ENCODE measurements at regions not wholly inside any gene's neighbourhood (a gene's known extent, or its start where the extent isn't known, plus 50 kb on each side); places are given as distances from the start of the nearest gene placed in this dataset.

GRCh38 chr6:166076625-166077024 is 91.0 kb downstream of the TBXT start:
- Histone ChIP-seq H3K27ac (ENCODE audit: low read depth, low read length) (no peak overlapping the region), H3K27me3 (ENCODE audit: control insufficient read depth, insufficient read depth, low read length) (no peaks in the 10 kb centered on the region), H3K36me3 (ENCODE audit: control insufficient read depth, insufficient read depth, low read length) (no peaks in the 10 kb centered on the region), H3K4me3 (ENCODE audit: low read length) (no peak overlapping the region), H3K9ac (ENCODE audit: low read length) (no peak overlapping the region), H3K4me1 (ENCODE audit: control insufficient read depth, insufficient read depth, low read length) (no peaks in the 10 kb centered on the region)

- Histone ChIP-seq H3K36me3 (ENCODE audit: control insufficient read depth, insufficient read depth, low read length) (no peaks in the 10 kb centered on the region), H3K4me3 (ENCODE audit: low read length) (no peak overlapping the region), H3K4me1 (ENCODE audit: control insufficient read depth, insufficient read depth, low read length) (no peaks in the 10 kb centered on the region), H3K27ac (ENCODE audit: low read depth, low read length) (no peak overlapping the region), H3K9ac (ENCODE audit: low read length) (no peak overlapping the region), H3K27me3 (ENCODE audit: control insufficient read depth, insufficient read depth, low read length) (no peaks in the 10 kb centered on the region)
These were observed 91.7 kb downstream of the TBXT start for GRCh38 chr6:166075925-166076324.

GRCh38 chr6:166075186-166075585 is 92.5 kb downstream of the TBXT start:
- H3K9ac ChIP-seq (ENCODE audit: low read length): no peak overlapping the region
- no peak overlapping the region for H3K4me3 ChIP-seq (ENCODE audit: low read length)
- no peaks in the 10 kb centered on the region for H3K36me3 ChIP-seq (ENCODE audit: control insufficient read depth, insufficient read depth, low read length)
- H3K27me3 ChIP-seq (ENCODE audit: control insufficient read depth, insufficient read depth, low read length): no peaks in the 10 kb centered on the region
- H3K4me1 ChIP-seq (ENCODE audit: control insufficient read depth, insufficient read depth, low read length): no peaks in the 10 kb centered on the region
- no peak overlapping the region for H3K27ac ChIP-seq (ENCODE audit: low read depth, low read length)

GRCh38 chr6:166073082-166073481 is 94.6 kb downstream of the TBXT start:
- no peak overlapping the region for H3K9ac ChIP-seq (ENCODE audit: low read length)
- H3K4me1 ChIP-seq (ENCODE audit: control insufficient read depth, insufficient read depth, low read length): no peaks in the 10 kb centered on the region
- H3K27me3 ChIP-seq (ENCODE audit: control insufficient read depth, insufficient read depth, low read length): no peaks in the 10 kb centered on the region
- no peak overlapping the region for H3K27ac ChIP-seq (ENCODE audit: low read depth, low read length)
- no peak overlapping the region for H3K4me3 ChIP-seq (ENCODE audit: low read length)
- no peaks in the 10 kb centered on the region for H3K36me3 ChIP-seq (ENCODE audit: control insufficient read depth, insufficient read depth, low read length)

GRCh38 chr6:166068768-166069167 is 98.9 kb downstream of the TBXT start:
- H3K27me3 ChIP-seq (ENCODE audit: control insufficient read depth, insufficient read depth, low read length): no peaks in the 10 kb centered on the region
- H3K9ac ChIP-seq (ENCODE audit: low read length): no peak overlapping the region
- H3K4me1 ChIP-seq (ENCODE audit: control insufficient read depth, insufficient read depth, low read length): no peaks in the 10 kb centered on the region
- H3K27ac ChIP-seq (ENCODE audit: low read depth, low read length): no peak overlapping the region
- no peak overlapping the region for H3K4me3 ChIP-seq (ENCODE audit: low read length)
- no peaks in the 10 kb centered on the region for H3K36me3 ChIP-seq (ENCODE audit: control insufficient read depth, insufficient read depth, low read length)

GRCh38 chr6:166058064-166058739 is 109.4 kb downstream of the TBXT start:
- Histone ChIP-seq H3K4me1 (ENCODE audit: control insufficient read depth, insufficient read depth, low read length) (peaks cover 2% of the 10 kb centered on the region), H3K9ac (ENCODE audit: low read length) (no peak overlapping the region), H3K27ac (ENCODE audit: low read depth, low read length) (no peak overlapping the region), H3K4me3 (ENCODE audit: low read length) (no peak overlapping the region), H3K36me3 (ENCODE audit: control insufficient read depth, insufficient read depth, low read length) (no peaks in the 10 kb centered on the region), H3K27me3 (ENCODE audit: control insufficient read depth, insufficient read depth, low read length) (no peaks in the 10 kb centered on the region)

GRCh38 chr6:166057431-166057830 is 110.2 kb downstream of the TBXT start:
- Histone ChIP-seq H3K9ac (ENCODE audit: low read length) (no peak overlapping the region), H3K36me3 (ENCODE audit: control insufficient read depth, insufficient read depth, low read length) (no peaks in the 10 kb centered on the region), H3K4me3 (ENCODE audit: low read length) (no peak overlapping the region), H3K27me3 (ENCODE audit: control insufficient read depth, insufficient read depth, low read length) (no peaks in the 10 kb centered on the region), H3K4me1 (ENCODE audit: control insufficient read depth, insufficient read depth, low read length) (peaks cover 2% of the 10 kb centered on the region), H3K27ac (ENCODE audit: low read depth, low read length) (no peak overlapping the region)

GRCh38 chr6:166056637-166057036 is 111.0 kb downstream of the TBXT start:
- Histone ChIP-seq H3K27me3 (ENCODE audit: control insufficient read depth, insufficient read depth, low read length) (no peaks in the 10 kb centered on the region), H3K4me3 (ENCODE audit: low read length) (no peak overlapping the region), H3K27ac (ENCODE audit: low read depth, low read length) (no peak overlapping the region), H3K36me3 (ENCODE audit: control insufficient read depth, insufficient read depth, low read length) (no peaks in the 10 kb centered on the region), H3K9ac (ENCODE audit: low read length) (no peak overlapping the region), H3K4me1 (ENCODE audit: control insufficient read depth, insufficient read depth, low read length) (peaks cover 2% of the 10 kb centered on the region)

- H3K27ac ChIP-seq (ENCODE audit: low read depth, low read length): no peak overlapping the region
These were observed 111.8 kb downstream of the TBXT start for GRCh38 chr6:166055801-166056200.

GRCh38 chr6:166052837-166053236 is 114.8 kb downstream of the TBXT start:
- no peaks in the 10 kb centered on the region for H3K27me3 ChIP-seq (ENCODE audit: control insufficient read depth, insufficient read depth, low read length)
- peaks cover 2% of the 10 kb centered on the region for H3K4me1 ChIP-seq (ENCODE audit: control insufficient read depth, insufficient read depth, low read length)
- no peak overlapping the region for H3K4me3 ChIP-seq (ENCODE audit: low read length)
- no peak overlapping the region for H3K27ac ChIP-seq (ENCODE audit: low read depth, low read length)
- no peak overlapping the region for H3K9ac ChIP-seq (ENCODE audit: low read length)
- no peaks in the 10 kb centered on the region for H3K36me3 ChIP-seq (ENCODE audit: control insufficient read depth, insufficient read depth, low read length)

More at GRCh38 chr6:166055801-166056200, 111.8 kb downstream of the TBXT start:
- Histone ChIP-seq H3K9ac (ENCODE audit: low read length) (no peak overlapping the region), H3K36me3 (ENCODE audit: control insufficient read depth, insufficient read depth, low read length) (no peaks in the 10 kb centered on the region), H3K4me1 (ENCODE audit: control insufficient read depth, insufficient read depth, low read length) (peaks cover 2% of the 10 kb centered on the region), H3K4me3 (ENCODE audit: low read length) (no peak overlapping the region), H3K27me3 (ENCODE audit: control insufficient read depth, insufficient read depth, low read length) (no peaks in the 10 kb centered on the region)

GRCh38 chr6:166050559-166050958 is 117.1 kb downstream of the TBXT start:
- Histone ChIP-seq H3K4me3 (ENCODE audit: low read length) (no peak overlapping the region), H3K4me1 (ENCODE audit: control insufficient read depth, insufficient read depth, low read length) (no peaks in the 10 kb centered on the region), H3K36me3 (ENCODE audit: control insufficient read depth, insufficient read depth, low read length) (no peaks in the 10 kb centered on the region), H3K27me3 (ENCODE audit: control insufficient read depth, insufficient read depth, low read length) (no peaks in the 10 kb centered on the region), H3K9ac (ENCODE audit: low read length) (no peak overlapping the region), H3K27ac (ENCODE audit: low read depth, low read length) (no peak overlapping the region)

GRCh38 chr6:166046982-166047381 is 120.7 kb downstream of the TBXT start:
- Histone ChIP-seq H3K27ac (ENCODE audit: low read depth, low read length) (no peak overlapping the region), H3K27me3 (ENCODE audit: control insufficient read depth, insufficient read depth, low read length) (no peaks in the 10 kb centered on the region), H3K4me1 (ENCODE audit: control insufficient read depth, insufficient read depth, low read length) (no peaks in the 10 kb centered on the region), H3K4me3 (ENCODE audit: low read length) (no peak overlapping the region), H3K9ac (ENCODE audit: low read length) (no peak overlapping the region), H3K36me3 (ENCODE audit: control insufficient read depth, insufficient read depth, low read length) (no peaks in the 10 kb centered on the region)

- Histone ChIP-seq H3K4me3 (ENCODE audit: low read length) (no peak overlapping the region), H3K4me1 (ENCODE audit: control insufficient read depth, insufficient read depth, low read length) (no peaks in the 10 kb centered on the region)
These were observed 121.4 kb downstream of the TBXT start for GRCh38 chr6:166046226-166046625.

More at GRCh38 chr6:166046226-166046625, 121.4 kb downstream of the TBXT start:
- H3K9ac ChIP-seq (ENCODE audit: low read length): no peak overlapping the region
- no peaks in the 10 kb centered on the region for H3K27me3 ChIP-seq (ENCODE audit: control insufficient read depth, insufficient read depth, low read length)
- H3K36me3 ChIP-seq (ENCODE audit: control insufficient read depth, insufficient read depth, low read length): no peaks in the 10 kb centered on the region
- H3K27ac ChIP-seq (ENCODE audit: low read depth, low read length): no peak overlapping the region
